ENCODE measurements at regions not wholly inside any gene's neighbourhood (a gene's known extent, or its start where the extent isn't known, plus 50 kb on each side); places are given as distances from the start of the nearest gene placed in this dataset.

GRCh38 chr6:209432-210103 is 82.7 kb upstream of the DUSP22 start:
- no peak for DNase-seq (ENCODE audit: low read depth)

GRCh38 chr6:210104-210456 is 82.2 kb upstream of the DUSP22 start:
- DNase-seq (ENCODE audit: low read depth): no peak

- no peak for DNase-seq (ENCODE audit: low read depth)
Measured at GRCh38 chr6:210778-211374, 81.4 kb upstream of the DUSP22 start.

GRCh38 chr6:211871-212497 is 80.3 kb upstream of the DUSP22 start:
- no peak for DNase-seq (ENCODE audit: low read depth)

GRCh38 chr6:213284-213683 is 79.0 kb upstream of the DUSP22 start:
- no peak for DNase-seq (ENCODE audit: low read depth)

- DNase-seq (ENCODE audit: low read depth): no peak
Measured at GRCh38 chr6:214428-214827, 77.9 kb upstream of the DUSP22 start.

- DNase-seq (ENCODE audit: low read depth): no peak
Measured at GRCh38 chr6:215335-216034, 76.8 kb upstream of the DUSP22 start.

- no peak for DNase-seq (ENCODE audit: low read depth)
Measured at GRCh38 chr6:217048-217659, 75.1 kb upstream of the DUSP22 start.

GRCh38 chr6:218153-219018 is 73.9 kb upstream of the DUSP22 start:
- DNase-seq (ENCODE audit: low read depth): no peak

GRCh38 chr6:219019-219570 is 73.2 kb upstream of the DUSP22 start:
- DNase-seq (ENCODE audit: low read depth): no peak

GRCh38 chr6:219641-220198 is 72.6 kb upstream of the DUSP22 start:
- DNase-seq (ENCODE audit: low read depth): no peak

- no peak for DNase-seq (ENCODE audit: low read depth)
Measured at GRCh38 chr6:220312-220711, 72.0 kb upstream of the DUSP22 start.

GRCh38 chr6:220721-221475 is 71.4 kb upstream of the DUSP22 start:
- no peak for DNase-seq (ENCODE audit: low read depth)

GRCh38 chr6:221531-222349 is 70.5 kb upstream of the DUSP22 start:
- no peak for DNase-seq (ENCODE audit: low read depth)

GRCh38 chr6:222468-222867 is 69.8 kb upstream of the DUSP22 start:
- DNase-seq (ENCODE audit: low read depth): no peak

GRCh38 chr6:223136-223535 is 69.2 kb upstream of the DUSP22 start:
- no peak for DNase-seq (ENCODE audit: low read depth)

- no peak for DNase-seq (ENCODE audit: low read depth)
Measured at GRCh38 chr6:223763-224162, 68.5 kb upstream of the DUSP22 start.

GRCh38 chr6:224350-224749 is 67.9 kb upstream of the DUSP22 start:
- DNase-seq (ENCODE audit: low read depth): no peak

GRCh38 chr6:225121-225721 is 67.1 kb upstream of the DUSP22 start:
- no peak for DNase-seq (ENCODE audit: low read depth)

All from forelimb muscle (tissue), 1 donor.